HFF-Myc (cell line): ENCODE measurements at regions not wholly inside any gene's neighbourhood (a gene's known extent, or its start where the extent isn't known, plus 50 kb on each side); places are given as distances from the start of the nearest gene placed in this dataset.
A peak's percentile ranks its signal among the peaks of the same experiment; 100 is the strongest.

Experiments used
- DNase-seq: peaks from one replicate; pipeline ENCODE4 v3.0.0-alpha.2; 2011; ENCODE audit warnings: low read depth; ENCODE audit errors: extremely low read depth
- H3K4me3 ChIP-seq: replicated peaks from 2 replicates; pipeline ENCODE4 v1.5.1; 2011; ENCODE audit warnings: low read depth, mild to moderate bottlenecking, control low read depth, low read length
- CTCF ChIP-seq: IDR thresholded peaks from 2 replicates; pipeline ENCODE4 v1.5.1; 2012; ENCODE audit warnings: mild to moderate bottlenecking, low read depth, low read length, control low read depth; ENCODE audit errors: missing control alignments

GRCh38 chr21:25371841-25372425 is 235.3 kb downstream of the MRPL39 start:
- DNase-seq, result no peak
- no peak for TF ChIP-seq CTCF
- no peak overlapping the region for H3K4me3 ChIP-seq

GRCh38 chr21:25370311-25370744 is 237.0 kb downstream of the MRPL39 start:
- H3K4me3 ChIP-seq, result no peak overlapping the region
- TF ChIP-seq CTCF, result no peak
- DNase-seq, result peak; percentile 82

- H3K4me3 ChIP-seq, result no peak overlapping the region
- no peak for TF ChIP-seq CTCF
- no peak for DNase-seq
These were observed 237.6 kb downstream of the MRPL39 start for GRCh38 chr21:25369524-25370300.

- DNase-seq, result no peak
- no peak overlapping the region for H3K4me3 ChIP-seq
- TF ChIP-seq CTCF, result no peak
These were observed 238.8 kb downstream of the MRPL39 start for GRCh38 chr21:25368531-25368930.

GRCh38 chr21:25366116-25366515 is 241.2 kb downstream of the MRPL39 start:
- no peak for TF ChIP-seq CTCF
- no peak for DNase-seq
- H3K4me3 ChIP-seq, result no peak overlapping the region

GRCh38 chr21:25362375-25363267 is 244.7 kb downstream of the MRPL39 start:
- no peak for TF ChIP-seq CTCF
- no peak for DNase-seq
- no peak overlapping the region for H3K4me3 ChIP-seq
